HG03066 (cell line): ENCODE measurements at regions not wholly inside any gene's neighbourhood (a gene's known extent, or its start where the extent isn't known, plus 50 kb on each side); places are given as distances from the start of the nearest gene placed in this dataset.
"Not testable (repeated sequence)": the region's sequence is repeated elsewhere in the genome, so short reads cannot be mapped to it uniquely, and the experiment has no call there.

ENCODE experiments used
- ATAC-seq: cut with Tn5 transposase; IDR thresholded peaks from one replicate; pipeline ENCODE4 v1.9.1; 2021; ENCODE audit warnings: low read depth; ENCODE audit not compliant: unreplicated experiment

DNA sequence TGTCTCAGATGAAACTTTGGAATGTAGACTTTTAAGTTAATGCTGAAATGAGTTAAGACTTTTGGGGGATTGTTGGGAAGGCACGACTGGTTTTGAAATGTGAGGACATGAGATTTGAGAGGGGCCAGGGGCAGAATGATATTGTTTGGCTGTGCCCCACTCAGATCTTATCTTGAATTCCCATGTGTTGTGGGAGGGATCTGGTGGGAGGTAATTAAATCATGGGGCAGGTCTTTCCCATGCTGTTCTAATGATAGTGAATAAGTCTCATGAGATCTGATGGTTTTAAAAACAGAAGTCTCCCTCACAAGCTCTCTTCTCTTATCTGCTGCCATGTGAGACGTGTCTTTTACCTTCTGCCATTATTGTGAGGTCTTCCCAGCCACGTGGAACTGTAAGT, 127.6 kb upstream of the MGAT4C start:
- ATAC-seq: not testable (repeated sequence)

GRCh38 chr12:86379337-86379736, 123.1 kb upstream of the MGAT4C start:
- no peak for ATAC-seq

DNA sequence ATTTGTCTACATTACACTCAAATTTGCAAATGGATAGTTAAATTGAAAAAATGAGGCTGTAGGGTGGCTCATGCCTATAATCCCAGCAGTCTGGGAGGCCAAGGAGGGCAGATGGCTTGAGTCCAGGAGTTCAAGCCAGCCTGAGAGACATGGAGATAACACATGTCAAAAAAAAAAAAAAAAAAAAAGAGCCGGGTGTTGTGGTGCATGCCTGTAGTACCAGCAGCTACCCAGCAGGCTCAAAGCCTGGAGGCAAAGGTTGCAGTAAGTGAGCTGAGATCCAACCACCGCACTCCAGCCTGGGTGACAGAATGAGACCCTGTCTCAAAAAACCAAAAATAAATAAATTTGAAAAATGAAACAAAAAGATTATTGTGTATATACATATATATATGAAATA, 119.9 kb upstream of the MGAT4C start:
- no peak for ATAC-seq

GRCh38 chr12:86373813-86374212, 117.6 kb upstream of the MGAT4C start:
- ATAC-seq: no peak

DNA sequence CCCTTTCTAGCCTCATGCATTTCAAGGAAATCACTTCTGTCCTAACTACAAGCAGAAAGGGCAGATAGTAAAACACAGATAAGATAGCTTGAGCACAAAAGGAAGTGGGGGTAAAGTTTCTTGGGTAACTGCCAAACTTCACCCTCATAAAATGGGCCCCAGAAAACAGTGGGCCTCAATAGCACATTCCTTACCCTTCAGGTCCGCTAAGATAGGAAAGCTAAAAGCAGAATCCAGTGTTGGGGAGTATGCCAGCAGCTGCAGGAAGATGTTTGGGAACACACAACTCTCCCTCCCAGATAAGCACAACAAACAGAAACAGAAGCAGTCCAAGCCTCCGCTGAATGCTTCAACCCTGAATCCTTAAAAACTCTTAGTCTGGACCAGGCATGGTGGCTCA, 110.9 kb upstream of the MGAT4C start:
- no peak for ATAC-seq

DNA sequence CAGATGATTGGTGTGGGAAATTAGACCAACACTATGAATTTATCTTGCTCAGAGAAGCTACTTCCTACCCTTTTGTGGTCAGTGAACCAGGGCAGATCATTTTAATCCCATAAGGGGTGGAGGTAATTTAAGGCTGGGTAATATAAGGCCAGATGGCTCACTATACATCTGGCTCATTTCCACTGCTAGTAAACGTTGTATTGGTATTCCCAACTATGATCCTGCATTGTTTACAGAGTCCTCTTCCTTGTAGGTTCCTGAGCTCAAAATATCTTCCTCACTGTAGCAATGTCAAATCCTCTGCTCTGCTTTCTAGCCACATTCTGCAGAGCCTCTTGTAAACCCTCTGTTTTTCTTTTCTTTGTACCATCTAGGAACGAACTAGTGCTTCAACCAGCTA, 93.0 kb upstream of the MGAT4C start:
- no peak for ATAC-seq

DNA sequence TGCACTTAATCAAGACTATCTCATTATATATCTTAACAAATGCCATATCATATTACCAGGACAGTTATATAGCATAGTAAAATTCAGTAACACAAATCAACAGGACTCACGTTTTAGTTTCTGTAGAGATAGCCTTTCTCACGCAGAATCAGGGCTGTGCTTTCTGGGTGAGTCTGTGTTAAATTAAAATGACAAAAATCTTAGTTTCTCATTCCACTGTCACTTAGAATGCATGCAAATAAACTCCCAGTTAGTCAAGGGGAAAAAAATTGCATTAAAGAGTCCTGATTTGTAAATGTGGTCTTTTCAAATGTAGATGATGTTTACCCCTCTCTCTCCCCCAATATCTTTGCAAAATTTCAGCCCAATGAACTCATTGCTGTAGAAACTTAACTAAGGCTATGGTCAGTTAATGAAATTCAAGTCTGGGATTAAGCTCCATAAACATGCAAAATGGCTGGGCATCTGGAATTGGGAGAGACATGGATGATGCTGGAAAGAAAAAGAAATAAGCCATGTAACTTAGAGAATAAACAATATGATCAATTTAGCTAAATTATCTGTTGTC, 77.8 kb upstream of the MGAT4C start:
- no peak for ATAC-seq

GRCh38 chr12:86331457-86331856, 75.3 kb upstream of the MGAT4C start:
- ATAC-seq: no peak

- no peak for ATAC-seq
Observed at GRCh38 chr12:86331012-86331411, 74.8 kb upstream of the MGAT4C start.

GRCh38 chr12:86312232-86312631, 56.0 kb upstream of the MGAT4C start:
- no peak for ATAC-seq
